ENCODE measurements at regions not wholly inside any gene's neighbourhood (a gene's known extent, or its start where the extent isn't known, plus 50 kb on each side); places are given as distances from the start of the nearest gene placed in this dataset.

GRCh38 chr4:11768251-11768972, 339.7 kb upstream of the HS3ST1 start:
- ChIA-PET POLR2A (no interaction called here), CTCF (interaction anchor here (0.7 to 2.3 kb wide), 4 partner anchors 8 to 865 kb away, joined by 3 to 7 read pairs (median 6); no protein-coding TSS in a partner anchor)
- no peak for DNase-seq (ENCODE audit: extremely low spot score)
- no peak for TF ChIP-seq CTCF (IDR thresholded peaks at IDR 0.05; ENCODE audit: control extremely low read depth, extremely low read depth, low read depth, missing control alignments)

GRCh38 chr4:11765849-11766453, 337.3 kb upstream of the HS3ST1 start:
- ChIA-PET POLR2A (no interaction called here), CTCF (interaction anchor here (0.8 to 1.4 kb wide), 6 partner anchors 12 to 1185 kb away, joined by 3 to 6 read pairs (median 4); no protein-coding TSS in a partner anchor)
- peak; percentile 58 for TF ChIP-seq CTCF (IDR thresholded peaks at IDR 0.05; ENCODE audit: control extremely low read depth, extremely low read depth, low read depth, missing control alignments)
- DNase-seq (ENCODE audit: extremely low spot score), result peak; percentile 15

- no peak for DNase-seq (ENCODE audit: extremely low spot score)
- TF ChIP-seq CTCF (IDR thresholded peaks at IDR 0.05; ENCODE audit: control extremely low read depth, extremely low read depth, low read depth, missing control alignments), result no peak
- ChIA-PET CTCF (interaction anchor here (0.8 to 1.8 kb wide), 2 partner anchors 18 to 28 kb away, joined by 3 to 5 read pairs; no protein-coding TSS in a partner anchor), POLR2A (no interaction called here)
Observed at GRCh38 chr4:11748164-11748872, 319.6 kb upstream of the HS3ST1 start.

GRCh38 chr4:11746734-11747133, 318.0 kb upstream of the HS3ST1 start:
- CTCF ChIA-PET, result no interaction called here

GRCh38 chr4:11743976-11744375, 315.3 kb upstream of the HS3ST1 start:
- TF ChIP-seq CTCF (IDR thresholded peaks at IDR 0.05; ENCODE audit: control extremely low read depth, extremely low read depth, low read depth, missing control alignments), result no peak
- CTCF ChIA-PET, result no interaction called here
- no peak for DNase-seq (ENCODE audit: extremely low spot score)
- POLR2A ChIA-PET, result no interaction called here

More at GRCh38 chr4:11746734-11747133, 318.0 kb upstream of the HS3ST1 start:
- POLR2A ChIA-PET, result no interaction called here
- no peak for TF ChIP-seq CTCF (IDR thresholded peaks at IDR 0.05; ENCODE audit: control extremely low read depth, extremely low read depth, low read depth, missing control alignments)
- no peak for DNase-seq (ENCODE audit: extremely low spot score)

GRCh38 chr4:11743236-11743635, 314.5 kb upstream of the HS3ST1 start:
- ChIA-PET POLR2A (no interaction called here), CTCF (interaction anchor here (1.2 kb wide), 1 partner anchor 890 kb away, joined by 3 read pairs; no protein-coding TSS in a partner anchor)
- TF ChIP-seq CTCF (IDR thresholded peaks at IDR 0.05; ENCODE audit: control extremely low read depth, extremely low read depth, low read depth, missing control alignments), result no peak
- DNase-seq (ENCODE audit: extremely low spot score), result no peak
